NOMO-1 (cell line): ENCODE measurements at regions not wholly inside any gene's neighbourhood (a gene's known extent, or its start where the extent isn't known, plus 50 kb on each side); places are given as distances from the start of the nearest gene placed in this dataset.

Source experiments
- DNase-seq, 2 experiments: peaks; one replicate each; lab custom pipeline; 2025; ENCODE audit not compliant: unreplicated experiment in 2 of 2; lab: John Stamatoyannopoulos, UW

GRCh38 chr3:127461286-127461910 lies 129.1 kb downstream of the TPRA1 start:
- DNase-seq = no peak

- DNase-seq = no peak
These were observed 130.6 kb downstream of the TPRA1 start for GRCh38 chr3:127459891-127460290.

- DNase-seq = peak in 1 of 2 experiments; percentile 37
These were observed 131.6 kb downstream of the TPRA1 start for GRCh38 chr3:127458696-127459604.

- DNase-seq = no peak
These were observed 132.9 kb downstream of the TPRA1 start for GRCh38 chr3:127457546-127458145.

GRCh38 chr3:127457094-127457475 lies 133.4 kb downstream of the TPRA1 start:
- no peak for DNase-seq

GRCh38 chr3:127456471-127457093 lies 134.0 kb downstream of the TPRA1 start:
- no peak for DNase-seq

DNA sequence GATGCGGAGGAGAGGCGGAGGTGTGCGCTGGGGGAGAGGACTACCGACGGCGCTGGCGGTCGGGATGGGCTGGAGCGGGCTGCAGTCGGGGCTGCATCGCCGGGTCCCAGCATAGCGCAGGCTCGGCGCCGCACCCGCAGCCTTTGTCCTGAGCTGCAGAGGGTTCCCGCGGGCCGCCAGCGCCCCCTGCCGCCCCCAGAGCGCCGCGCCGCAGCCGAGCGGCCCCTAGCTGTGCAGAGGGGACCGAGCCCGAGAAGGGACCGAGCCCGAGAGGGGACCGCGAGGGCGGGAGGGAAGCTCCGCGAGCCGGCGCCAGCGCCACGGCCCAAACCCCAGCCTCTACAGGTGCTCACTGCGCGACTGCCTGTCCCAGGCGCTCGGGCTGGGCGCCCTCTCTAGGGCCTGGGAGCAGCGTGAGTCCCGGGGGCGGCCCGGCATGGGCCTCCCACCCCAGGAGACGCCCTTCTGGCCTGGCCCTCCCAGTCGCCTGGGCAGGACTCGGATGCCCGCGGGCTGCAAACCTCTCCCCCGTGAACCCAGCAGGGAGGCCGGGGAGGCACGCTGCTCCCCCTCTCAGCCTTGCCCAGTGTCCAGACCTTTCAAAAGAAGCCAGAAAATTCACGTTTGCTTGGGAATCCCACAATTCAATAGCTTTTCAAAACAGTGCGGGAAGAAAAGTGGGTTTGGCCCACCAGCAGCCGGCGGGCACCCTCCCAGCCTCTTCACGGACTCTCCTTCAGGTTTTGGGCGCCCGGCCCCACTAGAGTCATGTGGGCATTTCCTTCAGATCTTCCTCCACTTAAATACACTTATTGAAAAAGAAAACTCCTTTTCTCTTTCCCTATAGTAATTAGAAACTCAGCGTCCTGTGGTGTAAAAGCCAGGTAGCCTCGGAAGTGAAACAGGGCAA lies 134.7 kb downstream of the TPRA1 start:
- DNase-seq = peak; percentile 40 to 57

GRCh38 chr3:127454968-127455367 lies 135.6 kb downstream of the TPRA1 start:
- no peak for DNase-seq

- no peak for DNase-seq
These were observed 136.5 kb downstream of the TPRA1 start for GRCh38 chr3:127454051-127454450.

DNA sequence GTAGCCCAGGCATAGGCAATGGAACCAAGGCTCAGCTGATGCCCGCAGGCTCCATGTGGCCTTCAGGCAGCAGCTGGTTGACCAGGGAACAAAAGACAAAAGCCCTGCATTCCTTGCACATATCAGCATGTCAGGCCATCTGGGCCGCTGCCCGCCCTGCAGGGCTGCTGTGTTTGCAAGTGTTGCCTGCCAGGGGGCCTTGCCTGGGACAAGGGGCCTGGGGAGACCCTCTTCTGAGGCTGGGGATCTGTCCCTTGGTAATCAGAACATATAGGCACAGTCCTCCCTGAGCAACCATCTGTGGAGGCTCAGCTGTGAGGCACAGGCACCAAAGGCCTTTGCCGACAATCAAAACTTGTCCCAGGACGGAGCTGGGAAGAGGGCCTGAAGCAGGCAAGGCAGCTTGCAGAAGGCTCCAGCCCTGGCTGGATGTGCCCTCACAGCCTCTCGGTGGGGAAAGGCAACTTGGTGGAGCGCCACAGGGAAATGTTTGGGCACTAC lies 138.2 kb downstream of the TPRA1 start:
- DNase-seq = no peak

DNA sequence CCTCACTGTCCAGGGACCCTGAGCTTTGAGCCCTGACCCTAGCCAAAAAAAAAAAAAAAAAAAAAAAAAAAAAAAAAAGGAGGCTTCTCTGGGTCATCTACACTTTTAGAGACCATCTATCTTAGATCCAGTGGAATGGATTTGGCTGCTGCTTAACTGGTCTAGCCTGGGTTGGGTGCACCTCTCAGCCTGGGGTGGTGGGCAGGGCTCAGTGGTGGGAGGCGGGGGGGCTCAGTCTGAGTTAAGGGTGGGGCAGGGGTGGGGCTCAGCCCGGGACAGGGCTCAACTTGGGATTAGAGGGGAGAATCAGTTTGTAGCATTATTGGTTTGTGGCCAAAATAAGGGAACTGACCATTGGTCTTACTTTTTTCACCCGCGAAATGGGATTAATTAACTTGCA lies 139.2 kb downstream of the TPRA1 start:
- no peak for DNase-seq

GRCh38 chr3:127450331-127450730 lies 140.2 kb downstream of the TPRA1 start:
- DNase-seq = no peak

GRCh38 chr3:127449486-127450212 lies 140.9 kb downstream of the TPRA1 start:
- no peak for DNase-seq

DNA sequence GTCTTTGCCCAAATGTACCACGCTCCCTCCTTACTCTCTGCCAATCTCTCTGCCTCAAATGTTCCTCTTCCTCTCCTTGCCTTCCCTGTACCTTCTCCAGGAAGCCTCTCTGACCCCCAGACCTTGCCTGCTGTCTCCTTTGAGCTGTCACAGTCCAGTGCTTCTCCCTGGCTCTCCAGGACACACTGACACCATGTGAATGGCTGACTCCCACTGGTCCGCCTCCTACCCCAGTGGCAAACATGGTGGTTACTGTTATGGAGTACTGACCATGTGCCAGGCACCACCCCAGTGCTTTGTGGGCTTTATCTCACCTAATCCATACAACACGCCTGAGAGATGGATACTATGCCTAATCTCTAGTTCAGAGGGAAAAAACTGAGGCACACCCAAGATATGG lies 141.9 kb downstream of the TPRA1 start:
- DNase-seq = no peak

GRCh38 chr3:127448161-127448561 lies 142.4 kb downstream of the TPRA1 start:
- DNase-seq = no peak

DNA sequence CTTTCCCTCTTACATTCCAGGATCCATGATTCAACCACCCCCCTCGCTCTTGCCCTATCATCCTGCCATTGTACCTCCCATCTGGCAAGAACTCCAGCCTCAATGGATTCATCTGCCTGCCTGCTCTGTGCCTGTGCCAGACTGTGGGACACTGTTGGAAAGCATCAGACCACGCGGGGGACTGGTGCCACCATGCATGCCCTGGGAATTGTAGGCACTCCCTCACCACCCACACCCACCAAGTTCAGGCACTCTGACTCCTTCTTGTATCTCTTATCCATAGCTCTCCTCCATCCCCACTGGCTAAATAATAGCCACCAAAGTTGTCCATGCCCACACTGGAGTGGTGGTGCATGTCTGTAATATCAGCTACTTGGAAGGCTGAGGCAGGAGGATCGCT lies 143.8 kb downstream of the TPRA1 start:
- DNase-seq = no peak

DNA sequence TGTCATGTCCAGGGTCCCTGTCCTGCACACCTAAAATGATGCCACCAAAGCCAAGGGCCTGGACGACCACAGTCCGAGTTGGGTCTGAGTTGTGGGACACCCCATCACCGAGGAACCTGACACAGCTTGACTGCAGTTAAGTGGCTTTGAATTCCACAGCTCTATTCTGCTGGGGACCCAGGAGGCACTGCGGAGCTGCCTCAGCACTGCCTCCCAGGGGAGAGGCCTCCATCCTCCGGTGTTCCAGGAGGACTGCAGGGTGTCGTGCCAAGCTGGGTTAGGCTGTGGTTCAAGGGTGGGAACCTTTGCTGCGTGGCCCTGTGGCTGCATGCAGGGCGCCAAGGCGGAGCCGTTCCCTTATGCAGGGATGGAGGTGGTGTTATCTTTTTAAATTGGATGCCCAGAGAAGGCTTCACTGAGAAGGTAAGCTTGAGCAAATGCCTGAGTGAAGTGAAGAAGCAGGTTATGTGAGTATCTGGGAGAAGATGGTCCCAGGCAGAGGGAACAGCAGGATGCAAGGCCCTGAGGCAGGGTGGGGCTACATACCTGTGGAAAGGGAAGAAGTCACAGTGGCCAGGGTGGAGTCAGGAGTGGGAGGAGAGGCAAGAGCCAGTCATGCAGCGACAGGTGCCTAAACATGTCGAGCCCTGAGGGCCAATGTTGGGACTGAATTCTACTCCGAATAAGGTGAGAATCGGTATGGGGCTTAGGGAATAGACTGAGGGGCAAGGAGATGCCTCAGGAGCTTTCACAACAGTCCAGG lies 144.8 kb downstream of the TPRA1 start:
- no peak for DNase-seq

DNA sequence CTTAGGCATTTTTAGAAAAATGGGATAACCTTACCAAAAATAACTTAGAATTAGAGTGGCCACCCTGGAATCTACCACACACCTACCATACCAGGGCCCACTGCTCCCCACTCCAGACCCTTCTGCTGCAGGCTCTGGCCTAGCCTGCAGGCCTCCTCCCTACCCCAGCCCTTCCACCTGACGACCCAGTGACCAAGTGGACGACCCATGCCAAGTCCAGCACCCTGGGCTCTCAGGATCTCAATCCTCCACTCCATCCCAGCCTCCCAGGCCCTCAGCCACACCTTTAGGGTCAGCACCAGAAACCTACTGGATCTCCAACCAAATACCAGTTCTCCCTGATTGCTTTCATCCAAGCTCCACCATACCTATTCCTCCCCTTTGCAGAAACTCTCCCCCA lies 145.8 kb downstream of the TPRA1 start:
- no peak for DNase-seq
